Right lobe of liver (tissue), 4 donors: ENCODE measurements at regions not wholly inside any gene's neighbourhood (a gene's known extent, or its start where the extent isn't known, plus 50 kb on each side); places are given as distances from the start of the nearest gene placed in this dataset.

Experiments
- POLR2A ChIP-seq: fragments of 450-650 bp; IDR thresholded peaks from one replicate; pipeline ENCODE4 v1.6.1; 2017; ENCODE audit warnings: antibody characterized with exemption, mild to moderate bottlenecking
- TF ChIP-seq, protein P1 (sequence below), 4 donors: fragments of 200-600 bp in 3 of 4; fragments of 450-650 bp in 1 of 4; IDR thresholded peaks; one replicate each; pipeline versions ENCODE4 v1.5.1 to v1.8.0; 2016 to 2022; ENCODE audit warnings: antibody characterized with exemption in 4 of 4, mild to moderate bottlenecking in 2 of 4
- donor health status: DM: no; HTN: no; CAD: no.
- donor health status: DM: no; HTN: no; CAD: no.
- donor health status: DM: no; HTN: yes; CAD: no.

DNA sequence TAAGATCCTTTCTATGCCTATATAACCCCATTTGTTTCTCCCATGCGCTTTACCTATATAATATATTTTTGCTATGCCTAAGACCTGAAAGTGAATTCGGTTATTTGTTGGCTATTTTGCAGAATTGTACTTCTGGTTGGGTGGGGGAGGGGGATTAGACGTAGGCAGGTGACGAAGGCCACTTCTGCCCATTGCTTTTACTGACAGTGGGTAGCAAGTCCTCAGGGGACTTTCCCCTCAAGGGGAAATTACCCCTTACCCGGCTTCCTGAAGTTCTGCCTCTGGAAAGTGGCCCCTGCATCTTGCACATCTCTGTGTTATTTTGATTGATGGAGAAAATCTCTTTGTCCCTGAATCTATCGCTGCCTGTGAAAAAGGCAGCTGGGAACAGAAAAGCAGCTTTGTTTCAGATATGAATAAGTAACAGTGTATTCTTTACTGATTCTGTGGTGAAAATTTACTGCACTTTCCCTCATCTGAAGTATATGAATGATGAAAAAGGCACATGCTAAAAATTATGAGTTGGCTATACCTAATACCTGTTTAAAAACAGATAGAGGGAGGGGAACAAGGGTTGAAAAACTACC, 133.9 kb downstream of the UTRN start:
- TF ChIP-seq, protein P1, sequence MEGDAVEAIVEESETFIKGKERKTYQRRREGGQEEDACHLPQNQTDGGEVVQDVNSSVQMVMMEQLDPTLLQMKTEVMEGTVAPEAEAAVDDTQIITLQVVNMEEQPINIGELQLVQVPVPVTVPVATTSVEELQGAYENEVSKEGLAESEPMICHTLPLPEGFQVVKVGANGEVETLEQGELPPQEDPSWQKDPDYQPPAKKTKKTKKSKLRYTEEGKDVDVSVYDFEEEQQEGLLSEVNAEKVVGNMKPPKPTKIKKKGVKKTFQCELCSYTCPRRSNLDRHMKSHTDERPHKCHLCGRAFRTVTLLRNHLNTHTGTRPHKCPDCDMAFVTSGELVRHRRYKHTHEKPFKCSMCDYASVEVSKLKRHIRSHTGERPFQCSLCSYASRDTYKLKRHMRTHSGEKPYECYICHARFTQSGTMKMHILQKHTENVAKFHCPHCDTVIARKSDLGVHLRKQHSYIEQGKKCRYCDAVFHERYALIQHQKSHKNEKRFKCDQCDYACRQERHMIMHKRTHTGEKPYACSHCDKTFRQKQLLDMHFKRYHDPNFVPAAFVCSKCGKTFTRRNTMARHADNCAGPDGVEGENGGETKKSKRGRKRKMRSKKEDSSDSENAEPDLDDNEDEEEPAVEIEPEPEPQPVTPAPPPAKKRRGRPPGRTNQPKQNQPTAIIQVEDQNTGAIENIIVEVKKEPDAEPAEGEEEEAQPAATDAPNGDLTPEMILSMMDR (IDR thresholded peaks at IDR 0.05), result no peak
- no peak for TF ChIP-seq POLR2A
